Spleen (tissue), 7 donors: ENCODE measurements at regions not wholly inside any gene's neighbourhood (a gene's known extent, or its start where the extent isn't known, plus 50 kb on each side); places are given as distances from the start of the nearest gene placed in this dataset.

ENCODE experiments used
- POLR2A ChIP-seq, 3 donors: fragments of 450-650 bp; IDR thresholded peaks; one replicate each; pipeline ENCODE4 v1.5.1; 2017; ENCODE audit warnings: antibody characterized with exemption in 3 of 3, mild to moderate bottlenecking in 1 of 3
- TF ChIP-seq, protein P1 (sequence below), 11 experiments: fragments of 200-600 bp in 7 of 11; fragments of 450-650 bp in 4 of 11; sonication (generic) in 4 of 11; IDR thresholded peaks in 8 of 11; conservative IDR thresholded peaks in 3 of 11; 1 replicate in 7 of 11; 2 replicates in 4 of 11; pipeline versions ENCODE4 v1.4.0 to v1.8.0; 2016 to 2021; ENCODE audit warnings: antibody characterized with exemption in 11 of 11, inconsistent platforms in 4 of 11, mild to moderate bottlenecking in 1 of 11
- donor health status: DM: no; HTN: no; CAD: no; lungs with moderate emphysema.
- donor health status: DM: no; HTN: no; CAD: no.
- donor health status: DM: no; HTN: no; CAD: no.

DNA sequence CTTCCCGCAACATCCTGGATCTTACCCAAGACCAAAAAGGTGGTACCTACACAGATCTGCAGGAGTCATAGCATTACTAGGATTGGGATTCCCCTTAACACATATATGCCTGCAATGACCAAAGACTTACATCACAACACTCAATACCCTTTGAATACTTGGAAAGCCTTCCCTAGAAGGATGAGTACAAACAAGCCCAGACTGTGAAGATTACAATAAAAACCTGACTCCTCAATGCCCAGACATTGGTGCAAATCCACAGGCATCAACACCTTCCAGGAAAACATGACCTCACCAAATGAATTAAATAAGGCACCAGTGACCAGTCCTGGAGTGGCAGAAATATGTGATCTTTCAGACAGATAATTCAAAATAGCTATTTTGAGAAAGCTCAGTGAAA, 326.8 kb downstream of the TBL1XR1 start:
- TF ChIP-seq POLR2A (IDR thresholded peaks at IDR 0.05), result no peak
- TF ChIP-seq, protein P1, sequence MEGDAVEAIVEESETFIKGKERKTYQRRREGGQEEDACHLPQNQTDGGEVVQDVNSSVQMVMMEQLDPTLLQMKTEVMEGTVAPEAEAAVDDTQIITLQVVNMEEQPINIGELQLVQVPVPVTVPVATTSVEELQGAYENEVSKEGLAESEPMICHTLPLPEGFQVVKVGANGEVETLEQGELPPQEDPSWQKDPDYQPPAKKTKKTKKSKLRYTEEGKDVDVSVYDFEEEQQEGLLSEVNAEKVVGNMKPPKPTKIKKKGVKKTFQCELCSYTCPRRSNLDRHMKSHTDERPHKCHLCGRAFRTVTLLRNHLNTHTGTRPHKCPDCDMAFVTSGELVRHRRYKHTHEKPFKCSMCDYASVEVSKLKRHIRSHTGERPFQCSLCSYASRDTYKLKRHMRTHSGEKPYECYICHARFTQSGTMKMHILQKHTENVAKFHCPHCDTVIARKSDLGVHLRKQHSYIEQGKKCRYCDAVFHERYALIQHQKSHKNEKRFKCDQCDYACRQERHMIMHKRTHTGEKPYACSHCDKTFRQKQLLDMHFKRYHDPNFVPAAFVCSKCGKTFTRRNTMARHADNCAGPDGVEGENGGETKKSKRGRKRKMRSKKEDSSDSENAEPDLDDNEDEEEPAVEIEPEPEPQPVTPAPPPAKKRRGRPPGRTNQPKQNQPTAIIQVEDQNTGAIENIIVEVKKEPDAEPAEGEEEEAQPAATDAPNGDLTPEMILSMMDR (IDR thresholded peaks at IDR 0.05 in 8 of 11, conservative IDR thresholded peaks at IDR 0.05 in 3 of 11), result no peak
